AG09319 (cell line): ENCODE measurements at regions not wholly inside any gene's neighbourhood (a gene's known extent, or its start where the extent isn't known, plus 50 kb on each side); places are given as distances from the start of the nearest gene placed in this dataset.

Experiments
- DNase-seq: peaks from one replicate; pipeline ENCODE4 v3.0.0-alpha.2; 2010; ENCODE audit warnings: low read depth; ENCODE audit errors: extremely low read depth
- CTCF ChIP-seq: IDR thresholded peaks from 2 replicates; pipeline ENCODE4 v1.5.1; 2011; ENCODE audit warnings: low read depth, mild to moderate bottlenecking, inconsistent platforms, low read length, moderate library complexity

GRCh38 chr12:97989366-97989940, 525.9 kb upstream of the TMPO start:
- no peak for DNase-seq
- TF ChIP-seq CTCF: no peak

GRCh38 chr12:97994746-97995484, 520.5 kb upstream of the TMPO start:
- TF ChIP-seq CTCF: no peak

GRCh38 chr12:97995559-97995958, 519.8 kb upstream of the TMPO start:
- no peak for DNase-seq
- TF ChIP-seq CTCF: no peak

More at GRCh38 chr12:97994746-97995484, 520.5 kb upstream of the TMPO start:
- DNase-seq: no peak

GRCh38 chr12:98001430-98001829, 514.0 kb upstream of the TMPO start:
- no peak for DNase-seq
- no peak for TF ChIP-seq CTCF

GRCh38 chr12:98002887-98003493, 512.4 kb upstream of the TMPO start:
- no peak for DNase-seq
- peak; percentile 20 for TF ChIP-seq CTCF

- DNase-seq: no peak
- no peak for TF ChIP-seq CTCF
Observed at GRCh38 chr12:98007963-98008362, 507.4 kb upstream of the TMPO start.

GRCh38 chr12:98013560-98013959, 501.8 kb upstream of the TMPO start:
- no peak for DNase-seq
- TF ChIP-seq CTCF: no peak
